ENCODE measurements at regions not wholly inside any gene's neighbourhood (a gene's known extent, or its start where the extent isn't known, plus 50 kb on each side); places are given as distances from the start of the nearest gene placed in this dataset.

DNA sequence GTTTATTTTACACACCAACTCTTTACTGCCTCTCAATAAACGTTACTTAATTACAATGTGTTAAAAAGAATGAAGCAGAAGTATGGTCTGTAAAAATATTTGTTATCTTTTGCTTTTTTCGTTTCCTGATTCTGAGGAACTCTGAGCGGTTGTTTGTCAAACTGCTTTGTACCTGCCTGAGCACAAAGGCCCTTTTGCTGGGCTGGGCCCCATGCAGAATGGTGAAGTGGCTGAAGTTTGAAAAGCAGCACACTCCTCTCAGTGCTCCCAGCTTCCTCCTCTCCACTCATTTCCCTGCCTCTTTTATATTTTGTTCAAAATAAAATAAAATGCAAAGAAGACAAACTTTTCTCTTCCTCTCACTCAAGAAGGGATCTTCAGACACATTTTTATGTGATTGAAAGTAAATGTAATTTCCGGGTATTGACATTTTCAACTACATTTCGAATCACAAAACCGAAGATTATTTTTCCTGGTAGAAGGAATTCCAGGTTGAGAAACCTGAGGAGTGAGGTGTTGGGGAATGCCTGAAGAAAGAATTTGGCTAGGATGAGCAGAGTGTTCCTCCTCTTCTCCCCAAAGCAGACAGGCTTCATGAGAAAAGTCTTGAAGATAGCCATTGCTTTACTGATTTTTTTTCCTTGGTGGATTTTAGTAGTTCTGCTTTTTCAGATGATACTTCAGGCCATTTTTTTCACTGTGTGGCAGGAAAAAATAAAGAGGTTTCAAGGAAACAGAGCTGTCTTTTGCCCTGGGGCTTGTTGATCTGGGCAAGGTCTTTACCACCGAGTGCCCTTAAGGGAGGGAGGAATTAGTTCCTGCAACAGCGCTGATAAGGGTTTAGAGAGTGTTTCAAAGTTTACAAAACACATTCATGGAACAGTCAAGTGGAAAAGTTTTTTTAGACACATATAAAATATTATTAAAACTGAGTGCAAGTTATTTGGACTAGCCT lies 229.8 kb downstream of the NFKBIZ start:
- TF ChIP-seq, protein P1, sequence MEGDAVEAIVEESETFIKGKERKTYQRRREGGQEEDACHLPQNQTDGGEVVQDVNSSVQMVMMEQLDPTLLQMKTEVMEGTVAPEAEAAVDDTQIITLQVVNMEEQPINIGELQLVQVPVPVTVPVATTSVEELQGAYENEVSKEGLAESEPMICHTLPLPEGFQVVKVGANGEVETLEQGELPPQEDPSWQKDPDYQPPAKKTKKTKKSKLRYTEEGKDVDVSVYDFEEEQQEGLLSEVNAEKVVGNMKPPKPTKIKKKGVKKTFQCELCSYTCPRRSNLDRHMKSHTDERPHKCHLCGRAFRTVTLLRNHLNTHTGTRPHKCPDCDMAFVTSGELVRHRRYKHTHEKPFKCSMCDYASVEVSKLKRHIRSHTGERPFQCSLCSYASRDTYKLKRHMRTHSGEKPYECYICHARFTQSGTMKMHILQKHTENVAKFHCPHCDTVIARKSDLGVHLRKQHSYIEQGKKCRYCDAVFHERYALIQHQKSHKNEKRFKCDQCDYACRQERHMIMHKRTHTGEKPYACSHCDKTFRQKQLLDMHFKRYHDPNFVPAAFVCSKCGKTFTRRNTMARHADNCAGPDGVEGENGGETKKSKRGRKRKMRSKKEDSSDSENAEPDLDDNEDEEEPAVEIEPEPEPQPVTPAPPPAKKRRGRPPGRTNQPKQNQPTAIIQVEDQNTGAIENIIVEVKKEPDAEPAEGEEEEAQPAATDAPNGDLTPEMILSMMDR (IDR thresholded peaks at IDR 0.05; ENCODE audit: insufficient read depth, low read length), result no peak
- TF ChIP-seq GABPA (IDR thresholded peaks at IDR 0.05; ENCODE audit: low read depth) (no peak), POLR2AphosphoS5 (IDR thresholded peaks at IDR 0.05; ENCODE audit: low read depth) (no peak), SPI1 (IDR thresholded peaks at IDR 0.05; ENCODE audit: borderline replicate concordance, low read depth) (no peak)

Data from HL-60 (cell line).